GM12892 (cell line): ENCODE measurements at regions not wholly inside any gene's neighbourhood (a gene's known extent, or its start where the extent isn't known, plus 50 kb on each side); places are given as distances from the start of the nearest gene placed in this dataset.

ENCODE experiments used
- DNase-seq: peaks from one replicate; pipeline ENCODE4 v3.0.0; 2011; ENCODE audit not compliant: insufficient read length
- FAIRE-seq: peaks from 2 replicates; lab custom pipeline; 2011; peaks lifted over from hg19 to GRCh38; lab: Jason Lieb, UNC
- POLR2A ChIP-seq: IDR thresholded peaks from 2 replicates; pipeline ENCODE4 v1.6.1; 2011; ENCODE audit warnings: low read depth, low read length, control low read depth
- POLR2AphosphoS5 ChIP-seq: IDR thresholded peaks from 2 replicates; pipeline ENCODE4 v1.6.1; 2011; ENCODE audit warnings: low read depth, low read length, control low read depth
- TAF1 ChIP-seq: IDR thresholded peaks from 2 replicates; pipeline ENCODE4 v1.6.1; 2011; ENCODE audit warnings: low read depth, mild to moderate bottlenecking, control low read depth, low read length, borderline replicate concordance

GRCh38 chr2:16314691-16315457 lies 350.8 kb downstream of the CYRIA start:
- TF ChIP-seq POLR2A, result no peak
- TF ChIP-seq TAF1, result no peak
- TF ChIP-seq POLR2AphosphoS5, result no peak
- DNase-seq, result no peak
- FAIRE-seq, result no peak

DNA sequence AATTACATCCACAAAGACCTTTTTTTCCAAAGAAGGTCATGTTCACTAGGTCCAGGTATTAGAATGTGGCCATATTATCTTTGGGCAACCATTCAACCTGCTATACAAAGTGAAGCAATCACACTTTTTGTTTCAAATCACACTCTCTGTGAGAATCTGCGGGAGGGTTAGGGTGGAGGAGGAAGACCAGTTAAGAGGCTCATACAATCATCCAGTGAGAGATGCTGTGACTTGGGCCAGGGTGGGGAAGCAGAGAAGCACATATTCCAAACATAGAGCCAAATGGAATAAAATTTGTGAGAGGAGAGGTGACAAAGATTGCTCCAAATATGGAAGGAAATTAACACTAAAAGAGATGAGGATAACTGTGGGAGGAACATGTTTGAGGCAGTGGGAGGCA lies 351.6 kb downstream of the CYRIA start:
- FAIRE-seq (no peak), DNase-seq (no peak)
- TF ChIP-seq POLR2A (no peak), POLR2AphosphoS5 (no peak), TAF1 (no peak)

DNA sequence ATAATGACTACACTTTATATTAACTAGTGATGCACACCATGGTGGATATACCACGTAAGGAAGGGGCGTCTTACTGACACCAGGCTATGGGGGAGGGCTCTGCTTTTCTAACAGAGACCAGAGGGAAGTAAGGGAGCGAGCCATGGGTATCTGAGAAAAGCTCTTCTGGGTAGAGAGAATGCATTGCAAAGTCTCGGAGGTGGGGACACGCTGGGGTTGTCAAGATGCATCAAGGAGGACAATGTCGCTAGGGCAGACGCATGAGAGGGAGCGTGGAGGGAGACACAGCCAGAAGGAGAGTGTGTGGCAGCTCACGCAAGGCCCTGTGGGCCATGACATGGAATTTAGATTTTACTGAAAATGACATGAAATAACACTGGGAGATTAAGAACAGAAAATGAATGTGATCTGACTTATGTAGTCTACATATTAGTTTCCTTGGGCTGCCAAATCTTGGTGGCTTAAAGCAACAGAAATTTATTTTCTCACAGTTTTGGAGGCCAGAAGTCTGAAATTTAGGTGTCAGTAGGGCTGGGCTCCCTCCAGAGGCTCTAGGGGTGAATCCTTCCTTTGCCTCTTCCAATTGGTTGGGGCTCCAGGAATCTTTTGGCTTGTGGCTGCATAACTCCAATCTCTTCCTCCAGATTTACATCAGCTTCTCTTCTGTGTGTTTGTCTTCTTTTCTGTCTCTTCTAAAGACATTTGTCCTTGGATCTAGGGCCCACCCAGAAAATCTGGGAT lies 352.2 kb downstream of the CYRIA start:
- TF ChIP-seq POLR2A (no peak), TAF1 (no peak), POLR2AphosphoS5 (no peak)
- FAIRE-seq (no peak), DNase-seq (no peak)

DNA sequence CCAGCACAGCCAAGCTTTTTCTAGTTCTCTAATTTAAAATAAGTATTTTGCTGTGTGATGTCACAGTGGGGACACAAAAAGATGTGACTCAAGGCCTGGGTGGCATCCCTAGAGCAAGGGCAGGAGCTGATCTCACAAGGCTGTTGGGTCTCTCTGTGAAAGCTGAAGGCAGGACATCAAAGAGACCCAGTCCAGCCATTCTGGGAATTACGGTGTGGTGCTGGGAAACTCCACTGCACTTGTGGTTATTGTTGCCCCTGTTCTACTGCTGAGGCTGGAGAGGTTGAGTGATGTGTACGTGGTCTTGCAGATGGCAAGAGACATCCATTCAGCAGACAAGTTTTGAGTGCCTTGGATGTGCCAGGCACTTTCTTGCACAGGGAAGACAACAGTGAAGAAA lies 352.9 kb downstream of the CYRIA start:
- no peak for FAIRE-seq
- DNase-seq, result no peak
- TF ChIP-seq POLR2A (no peak), POLR2AphosphoS5 (no peak), TAF1 (no peak)

GRCh38 chr2:16311521-16312440 lies 353.9 kb downstream of the CYRIA start:
- FAIRE-seq, result no peak
- no peak for TF ChIP-seq TAF1
- no peak for TF ChIP-seq POLR2AphosphoS5
- no peak for TF ChIP-seq POLR2A

GRCh38 chr2:16308816-16309215 lies 356.8 kb downstream of the CYRIA start:
- FAIRE-seq, result no peak
- DNase-seq, result no peak
- TF ChIP-seq TAF1, result no peak
- no peak for TF ChIP-seq POLR2AphosphoS5
- TF ChIP-seq POLR2A, result no peak

More at GRCh38 chr2:16311521-16312440, 353.9 kb downstream of the CYRIA start:
- DNase-seq, result no peak

DNA sequence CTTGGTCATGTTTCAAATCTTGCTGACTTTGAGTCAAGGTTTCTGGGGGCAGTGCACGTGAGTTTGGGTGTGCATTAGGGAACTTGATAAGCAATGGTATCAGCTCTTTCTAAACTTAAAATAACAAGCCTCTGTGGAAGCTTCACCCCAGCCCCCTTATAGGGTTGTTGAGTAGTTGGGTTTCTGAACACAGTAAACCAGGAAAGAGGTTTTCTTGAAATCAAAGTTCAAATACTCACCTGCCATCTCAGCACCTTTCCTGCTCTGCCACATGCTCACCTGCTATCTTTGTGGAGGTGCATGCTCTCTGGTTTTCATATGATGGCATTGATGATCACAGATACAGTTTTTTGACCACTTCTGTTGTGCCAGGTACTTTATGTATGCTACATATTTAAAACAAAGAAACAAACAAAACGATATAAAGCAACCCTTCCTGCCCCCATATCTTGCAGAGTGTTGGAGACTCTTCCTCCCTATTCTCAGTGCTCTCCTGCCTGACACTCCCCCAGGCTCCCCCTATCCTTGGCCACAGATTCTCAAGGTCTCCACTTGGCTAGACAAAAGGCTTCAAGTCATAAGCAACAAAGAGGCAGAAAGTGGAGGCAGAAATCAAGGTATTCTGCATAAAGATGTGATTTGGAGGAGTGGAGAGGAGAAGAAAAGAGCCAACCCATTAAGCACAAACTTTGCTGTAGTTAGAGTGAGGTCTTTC lies 360.6 kb downstream of the CYRIA start:
- FAIRE-seq (no peak), DNase-seq (no peak)
- TF ChIP-seq POLR2AphosphoS5 (no peak), TAF1 (no peak), POLR2A (no peak)

DNA sequence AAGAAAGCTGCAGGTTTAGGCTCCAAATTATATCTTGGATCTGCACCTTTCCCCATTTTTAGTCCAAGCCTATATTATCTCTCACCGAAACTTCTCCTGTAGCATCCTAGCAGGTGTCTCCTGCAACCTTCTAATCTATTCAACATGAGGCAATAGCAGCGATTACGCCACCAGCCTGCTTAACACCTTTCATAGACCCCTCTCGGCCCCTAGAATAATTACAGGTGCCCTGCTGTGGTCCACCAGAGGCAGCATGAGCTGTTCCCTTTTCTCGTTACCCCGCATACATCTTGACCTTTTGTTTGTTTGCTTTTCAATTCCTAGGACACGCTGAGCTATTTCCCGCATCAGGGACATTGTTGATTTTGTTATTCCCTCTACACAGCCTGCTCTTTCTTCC lies 361.9 kb downstream of the CYRIA start:
- DNase-seq, result no peak
- no peak for FAIRE-seq
- TF ChIP-seq TAF1 (no peak), POLR2AphosphoS5 (no peak), POLR2A (no peak)

- DNase-seq (no peak), FAIRE-seq (no peak)
- TF ChIP-seq POLR2A (no peak), POLR2AphosphoS5 (no peak), TAF1 (no peak)
These were observed 362.4 kb downstream of the CYRIA start for GRCh38 chr2:16303273-16303577.

DNA sequence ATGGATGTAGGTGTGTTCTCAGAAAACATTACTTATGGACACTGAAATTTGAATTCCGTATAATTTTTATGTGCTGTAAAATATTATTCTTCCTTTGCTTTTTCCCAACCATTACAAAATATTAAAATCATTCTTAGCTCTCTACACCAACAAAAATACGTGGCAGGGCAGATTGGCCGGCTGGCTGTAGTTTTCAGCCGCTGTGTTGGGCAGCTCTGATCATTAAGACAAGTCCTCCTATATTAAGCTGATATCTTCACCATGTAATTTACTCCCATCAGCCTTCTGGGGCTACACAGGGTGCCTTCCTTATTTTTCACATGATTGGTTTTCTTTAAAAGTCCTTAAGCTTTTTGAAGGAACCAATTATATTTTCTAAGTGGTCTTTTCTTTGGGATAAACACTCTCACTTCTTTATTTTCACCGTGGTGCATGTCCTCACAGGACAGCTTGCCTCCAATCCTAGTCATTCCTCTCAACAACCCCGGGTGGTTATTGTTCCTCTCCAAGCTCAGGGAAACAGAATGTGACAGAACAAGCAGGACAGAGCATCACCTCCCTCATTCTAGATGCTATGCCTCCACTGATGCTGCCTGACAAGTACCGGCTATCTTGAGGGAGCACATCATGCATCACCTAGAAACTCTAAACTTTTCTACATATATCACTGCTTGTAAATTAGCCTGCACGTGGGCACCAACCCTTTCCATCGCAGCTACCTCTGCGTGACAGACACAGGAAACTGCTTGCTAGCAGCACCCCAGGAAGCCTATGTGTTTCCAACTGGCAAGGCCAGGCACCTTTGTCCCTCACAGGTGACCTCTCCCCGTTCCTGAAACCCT lies 362.3 kb downstream of the MYCN start:
- no peak for DNase-seq
- no peak for TF ChIP-seq TAF1
- TF ChIP-seq POLR2A, result no peak
- no peak for TF ChIP-seq POLR2AphosphoS5
- FAIRE-seq, result no peak
